ENCODE measurements at regions not wholly inside any gene's neighbourhood (a gene's known extent, or its start where the extent isn't known, plus 50 kb on each side); places are given as distances from the start of the nearest gene placed in this dataset.
"Not testable (repeated sequence)": the region's sequence is repeated elsewhere in the genome, so short reads cannot be mapped to it uniquely, and the experiment has no call there.

DNA sequence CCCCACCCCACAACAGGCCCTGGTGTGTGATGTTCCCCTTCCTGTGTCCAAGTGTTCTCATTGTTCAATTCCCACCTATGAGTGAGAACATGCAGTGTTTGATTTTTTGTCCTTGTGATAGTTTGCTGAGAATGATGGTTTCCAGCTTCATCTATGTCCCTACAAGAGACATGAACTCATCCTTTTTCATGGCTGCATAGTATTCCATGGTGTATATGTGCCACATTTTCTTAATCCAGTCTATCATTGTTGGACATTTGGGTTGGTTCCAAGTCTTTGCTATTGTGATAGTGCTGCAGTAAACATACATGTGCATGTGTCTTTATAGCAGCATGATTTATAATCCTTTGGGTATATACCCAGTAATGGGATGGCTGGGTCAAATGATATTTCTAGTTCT lies 163.9 kb downstream of the PTPRU start:
- H3K27ac ChIP-seq (ENCODE audit: low read length); DNase-seq (ENCODE audit: low read depth, low spot score); H3K36me3 ChIP-seq (ENCODE audit: control insufficient read depth, insufficient read depth, low read length); H3K4me3 ChIP-seq (ENCODE audit: low read length); H3K27me3 ChIP-seq (ENCODE audit: control insufficient read depth, insufficient read depth, low read length); H3K9me3 ChIP-seq (ENCODE audit: control insufficient read depth, insufficient read depth, low read length); H3K4me1 ChIP-seq (ENCODE audit: control insufficient read depth, insufficient read depth, low read length): not testable (repeated sequence)

DNA sequence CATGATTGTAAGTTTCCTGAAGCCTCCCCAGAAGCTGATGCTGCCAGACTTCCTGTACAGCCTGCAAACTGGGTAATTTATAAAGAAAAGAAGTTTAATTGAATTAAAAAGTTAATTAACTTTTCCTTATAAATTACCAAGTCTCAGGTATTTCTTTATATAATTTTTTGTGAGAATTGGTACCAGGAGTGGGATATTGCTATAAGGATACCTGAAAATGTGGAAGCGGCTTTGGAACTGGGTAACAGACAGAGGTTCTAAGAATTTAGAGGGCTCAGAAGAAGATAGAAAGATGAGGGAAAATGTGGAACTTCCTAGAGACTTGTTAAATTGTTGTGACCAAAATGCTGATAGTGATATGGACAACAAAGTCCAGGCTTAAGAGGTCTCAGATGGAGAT lies 163.1 kb downstream of the PTPRU start:
- no CpG with 5 or more reads among the region's 1 CpG for WGBS (ENCODE audit: insufficient coverage, insufficient read length)
- Histone ChIP-seq H3K36me3 (ENCODE audit: control insufficient read depth, insufficient read depth, low read length) (no peaks in the 10 kb centered on the region), H3K4me3 (ENCODE audit: low read length) (no peak overlapping the region), H3K27me3 (ENCODE audit: control insufficient read depth, insufficient read depth, low read length) (no peaks in the 10 kb centered on the region), H3K4me1 (ENCODE audit: control insufficient read depth, insufficient read depth, low read length) (no peaks in the 10 kb centered on the region), H3K9me3 (ENCODE audit: control insufficient read depth, insufficient read depth, low read length) (no peaks in the 10 kb centered on the region), H3K27ac (ENCODE audit: low read length) (no peak overlapping the region)
- no peak for DNase-seq (ENCODE audit: low read depth, low spot score)

DNA sequence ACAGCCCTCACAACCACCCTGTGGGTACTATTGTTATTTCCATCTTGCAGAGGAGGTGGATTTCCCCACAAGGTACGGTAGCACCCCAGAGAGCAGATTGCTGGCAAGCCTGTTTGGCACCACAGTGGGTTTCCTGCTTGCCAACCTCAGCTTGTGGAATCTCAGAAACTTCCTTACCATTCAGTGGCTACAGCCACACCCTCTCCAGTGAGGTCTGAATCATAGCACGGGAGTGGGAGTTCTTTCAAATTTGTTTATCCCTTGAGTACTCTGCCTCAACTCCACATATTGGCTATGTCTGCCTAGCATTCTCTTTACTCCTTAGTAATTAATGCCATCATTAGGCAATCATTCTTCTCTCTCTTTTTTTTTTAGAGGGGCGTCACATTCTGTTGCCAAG lies 162.1 kb downstream of the PTPRU start:
- Histone ChIP-seq H3K27ac (ENCODE audit: low read length) (no peak overlapping the region), H3K36me3 (ENCODE audit: control insufficient read depth, insufficient read depth, low read length) (no peaks in the 10 kb centered on the region), H3K4me1 (ENCODE audit: control insufficient read depth, insufficient read depth, low read length) (no peaks in the 10 kb centered on the region), H3K27me3 (ENCODE audit: control insufficient read depth, insufficient read depth, low read length) (no peaks in the 10 kb centered on the region), H3K9me3 (ENCODE audit: control insufficient read depth, insufficient read depth, low read length) (no peaks in the 10 kb centered on the region), H3K4me3 (ENCODE audit: low read length) (no peak overlapping the region)
- WGBS (ENCODE audit: insufficient coverage, insufficient read length), result no CpG with 5 or more reads among the region's 3 CpGs
- no peak for DNase-seq (ENCODE audit: low read depth, low spot score)

GRCh38 chr1:29397981-29398380 lies 161.7 kb downstream of the PTPRU start:
- WGBS (ENCODE audit: insufficient coverage, insufficient read length), result no CpG with 5 or more reads among the region's 8 CpGs

GRCh38 chr1:29397256-29397590 lies 160.9 kb downstream of the PTPRU start:
- no peak for DNase-seq (ENCODE audit: low read depth, low spot score)

More at GRCh38 chr1:29397981-29398380, 161.7 kb downstream of the PTPRU start:
- Histone ChIP-seq H3K27me3 (ENCODE audit: control insufficient read depth, insufficient read depth, low read length) (no peaks in the 10 kb centered on the region), H3K4me3 (ENCODE audit: low read length) (no peak overlapping the region), H3K9me3 (ENCODE audit: control insufficient read depth, insufficient read depth, low read length) (no peaks in the 10 kb centered on the region), H3K36me3 (ENCODE audit: control insufficient read depth, insufficient read depth, low read length) (no peaks in the 10 kb centered on the region), H3K27ac (ENCODE audit: low read length) (no peak overlapping the region), H3K4me1 (ENCODE audit: control insufficient read depth, insufficient read depth, low read length) (no peaks in the 10 kb centered on the region)
- DNase-seq (ENCODE audit: low read depth, low spot score), result no peak

DNA sequence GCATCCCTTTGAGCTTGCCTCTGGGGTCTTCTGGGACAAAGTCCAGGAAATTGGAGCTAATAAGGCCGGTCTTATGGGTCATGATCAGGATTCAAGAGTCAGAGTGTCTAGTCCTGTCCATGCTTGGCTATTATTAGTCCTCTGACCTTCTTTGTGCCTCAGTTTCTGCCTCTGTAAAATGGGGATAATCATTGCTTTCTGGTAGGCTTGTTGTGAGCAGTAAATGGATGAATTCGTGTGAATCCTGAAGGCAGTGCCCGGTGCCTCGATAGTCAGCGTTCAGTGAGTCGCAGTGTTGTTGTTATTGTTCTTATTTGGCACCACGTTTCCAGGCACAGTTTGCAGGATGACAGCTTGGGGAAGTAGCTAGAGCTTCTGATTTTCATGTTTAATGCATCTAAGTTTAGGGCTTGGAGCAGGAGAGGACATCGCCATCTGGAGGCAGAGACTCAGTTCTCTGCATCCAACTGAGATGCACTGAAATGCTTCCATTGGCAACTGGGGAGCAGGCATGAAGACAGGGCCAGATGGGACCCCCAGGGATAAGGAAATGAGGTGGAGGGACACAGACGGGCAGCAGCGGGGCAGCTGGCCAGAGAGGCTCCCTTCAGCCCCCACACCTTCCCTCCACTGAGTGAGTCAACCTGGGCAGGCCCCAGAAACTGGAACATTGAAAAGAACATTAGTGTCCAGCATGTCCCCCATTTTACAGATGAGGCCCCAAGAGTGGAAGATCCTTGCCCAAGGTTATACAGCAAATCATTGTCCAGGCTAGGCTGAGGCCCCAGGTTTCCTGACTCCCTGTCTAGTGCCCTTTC lies 160.3 kb downstream of the PTPRU start:
- Histone ChIP-seq H3K36me3 (ENCODE audit: control insufficient read depth, insufficient read depth, low read length) (no peaks in the 10 kb centered on the region), H3K27ac (ENCODE audit: low read length) (no peak overlapping the region), H3K4me3 (ENCODE audit: low read length) (no peak overlapping the region), H3K4me1 (ENCODE audit: control insufficient read depth, insufficient read depth, low read length) (no peaks in the 10 kb centered on the region), H3K27me3 (ENCODE audit: control insufficient read depth, insufficient read depth, low read length) (no peaks in the 10 kb centered on the region), H3K9me3 (ENCODE audit: control insufficient read depth, insufficient read depth, low read length) (no peaks in the 10 kb centered on the region)
- WGBS (ENCODE audit: insufficient coverage, insufficient read length), result no CpG with 5 or more reads among the region's 10 CpGs
- no peak for DNase-seq (ENCODE audit: low read depth, low spot score)

More at GRCh38 chr1:29397256-29397590, 160.9 kb downstream of the PTPRU start:
- WGBS (ENCODE audit: insufficient coverage, insufficient read length), result no CpG with 5 or more reads among the region's 1 CpG
- Histone ChIP-seq H3K9me3 (ENCODE audit: control insufficient read depth, insufficient read depth, low read length) (no peaks in the 10 kb centered on the region), H3K27ac (ENCODE audit: low read length) (no peak overlapping the region), H3K4me3 (ENCODE audit: low read length) (no peak overlapping the region), H3K27me3 (ENCODE audit: control insufficient read depth, insufficient read depth, low read length) (no peaks in the 10 kb centered on the region), H3K36me3 (ENCODE audit: control insufficient read depth, insufficient read depth, low read length) (no peaks in the 10 kb centered on the region), H3K4me1 (ENCODE audit: control insufficient read depth, insufficient read depth, low read length) (no peaks in the 10 kb centered on the region)

GRCh38 chr1:29395736-29396437 lies 159.6 kb downstream of the PTPRU start:
- H3K4me3 ChIP-seq (ENCODE audit: low read length), result no peak overlapping the region
- H3K9me3 ChIP-seq (ENCODE audit: control insufficient read depth, insufficient read depth, low read length), result no peaks in the 10 kb centered on the region
- no peak overlapping the region for H3K27ac ChIP-seq (ENCODE audit: low read length)
- no peak for DNase-seq (ENCODE audit: low read depth, low spot score)
- H3K36me3 ChIP-seq (ENCODE audit: control insufficient read depth, insufficient read depth, low read length), result no peaks in the 10 kb centered on the region
- H3K27me3 ChIP-seq (ENCODE audit: control insufficient read depth, insufficient read depth, low read length), result no peaks in the 10 kb centered on the region
- WGBS (ENCODE audit: insufficient coverage, insufficient read length), result no CpG with 5 or more reads among the region's 5 CpGs
- H3K4me1 ChIP-seq (ENCODE audit: control insufficient read depth, insufficient read depth, low read length), result no peaks in the 10 kb centered on the region

DNA sequence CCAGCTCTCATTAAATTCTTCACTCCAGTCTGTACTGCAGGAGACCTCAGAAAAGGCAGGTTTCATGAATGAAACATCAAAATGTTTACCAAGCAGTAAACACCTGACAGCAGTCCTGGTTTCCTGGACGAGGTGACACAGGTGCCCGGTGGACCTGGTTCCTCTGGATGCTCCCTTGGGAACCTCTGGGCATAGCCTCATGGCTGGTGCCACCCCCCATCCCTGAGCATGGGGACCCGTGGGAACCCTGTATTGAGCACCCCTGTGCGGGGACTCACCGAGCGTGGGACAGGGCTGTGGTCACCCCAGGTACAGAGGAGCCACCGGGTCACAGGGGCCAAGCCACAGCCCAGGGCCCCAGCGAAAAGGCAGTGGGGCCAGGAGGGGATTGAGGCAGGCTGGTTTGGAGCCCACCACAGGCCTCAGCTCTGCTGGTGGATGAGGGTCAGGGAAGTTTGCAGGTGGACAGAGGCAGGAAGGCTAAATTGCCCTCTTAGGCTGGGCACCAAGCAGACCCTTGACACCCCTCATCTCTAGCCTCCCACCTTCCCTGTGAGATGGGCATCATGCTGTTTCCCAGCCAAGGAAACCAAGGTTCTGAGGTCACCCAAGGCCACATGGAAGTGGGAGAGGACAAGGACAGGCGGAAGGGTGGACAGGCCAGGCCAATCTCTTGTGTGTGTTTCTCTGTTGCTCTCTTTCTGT lies 158.4 kb downstream of the PTPRU start:
- H3K9me3 ChIP-seq (ENCODE audit: control insufficient read depth, insufficient read depth, low read length), result no peaks in the 10 kb centered on the region
- no peaks in the 10 kb centered on the region for H3K4me1 ChIP-seq (ENCODE audit: control insufficient read depth, insufficient read depth, low read length)
- no peaks in the 10 kb centered on the region for H3K36me3 ChIP-seq (ENCODE audit: control insufficient read depth, insufficient read depth, low read length)
- H3K4me3 ChIP-seq (ENCODE audit: low read length), result no peak overlapping the region
- no peak for DNase-seq (ENCODE audit: low read depth, low spot score)
- H3K27me3 ChIP-seq (ENCODE audit: control insufficient read depth, insufficient read depth, low read length), result no peaks in the 10 kb centered on the region
- H3K27ac ChIP-seq (ENCODE audit: low read length), result no peak overlapping the region
- WGBS (ENCODE audit: insufficient coverage, insufficient read length), result no CpG with 5 or more reads among the region's 9 CpGs

- no peaks in the 10 kb centered on the region for H3K27me3 ChIP-seq (ENCODE audit: control insufficient read depth, insufficient read depth, low read length)
- no peak overlapping the region for H3K4me3 ChIP-seq (ENCODE audit: low read length)
- no peaks in the 10 kb centered on the region for H3K9me3 ChIP-seq (ENCODE audit: control insufficient read depth, insufficient read depth, low read length)
- no peak overlapping the region for H3K27ac ChIP-seq (ENCODE audit: low read length)
- H3K36me3 ChIP-seq (ENCODE audit: control insufficient read depth, insufficient read depth, low read length), result no peaks in the 10 kb centered on the region
- no CpG with 5 or more reads among the region's 2 CpGs for WGBS (ENCODE audit: insufficient coverage, insufficient read length)
- H3K4me1 ChIP-seq (ENCODE audit: control insufficient read depth, insufficient read depth, low read length), result no peaks in the 10 kb centered on the region
- no peak for DNase-seq (ENCODE audit: low read depth, low spot score)
These were observed 157.1 kb downstream of the PTPRU start for GRCh38 chr1:29393451-29393826.

- no peak for DNase-seq (ENCODE audit: low read depth, low spot score)
- WGBS (ENCODE audit: insufficient coverage, insufficient read length), result no CpG with 5 or more reads among the region's 7 CpGs
- H3K4me3 ChIP-seq (ENCODE audit: low read length), result no peak overlapping the region
These were observed 156.4 kb downstream of the PTPRU start for GRCh38 chr1:29392486-29393450.

More at GRCh38 chr1:29392486-29393450, 156.4 kb downstream of the PTPRU start:
- Histone ChIP-seq H3K4me1 (ENCODE audit: control insufficient read depth, insufficient read depth, low read length) (no peaks in the 10 kb centered on the region), H3K27me3 (ENCODE audit: control insufficient read depth, insufficient read depth, low read length) (no peaks in the 10 kb centered on the region), H3K36me3 (ENCODE audit: control insufficient read depth, insufficient read depth, low read length) (no peaks in the 10 kb centered on the region), H3K27ac (ENCODE audit: low read length) (no peak overlapping the region), H3K9me3 (ENCODE audit: control insufficient read depth, insufficient read depth, low read length) (no peaks in the 10 kb centered on the region)
